DMS 273 treated with DMSO at 0.1 percent for 48 hours (cell line): ENCODE measurements at regions not wholly inside any gene's neighbourhood (a gene's known extent, or its start where the extent isn't known, plus 50 kb on each side); places are given as distances from the start of the nearest gene placed in this dataset.

ENCODE experiments used
- DNase-seq: peaks from one replicate; lab custom pipeline; 2025; lab: John Stamatoyannopoulos, UW

DNA sequence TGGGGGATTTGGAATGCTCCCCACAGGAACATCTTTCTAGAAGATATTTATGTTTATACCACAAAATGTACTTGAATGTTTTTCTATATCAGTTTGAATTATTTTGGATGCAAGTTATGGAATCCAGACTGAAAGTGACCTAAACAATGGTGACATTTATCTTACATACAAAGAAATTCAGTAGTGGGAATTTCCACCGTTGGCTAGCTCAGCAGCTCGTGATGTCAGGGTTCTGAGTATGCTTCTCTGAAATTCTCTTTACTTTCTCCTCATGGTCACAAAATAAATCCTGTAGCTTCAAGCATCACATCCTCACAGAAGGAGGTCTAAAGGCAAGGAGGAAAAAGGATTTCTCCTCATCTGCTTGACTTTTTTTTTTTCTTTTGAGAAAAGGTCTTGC lies 105.3 kb downstream of the AKAIN1 start:
- no peak for DNase-seq

DNA sequence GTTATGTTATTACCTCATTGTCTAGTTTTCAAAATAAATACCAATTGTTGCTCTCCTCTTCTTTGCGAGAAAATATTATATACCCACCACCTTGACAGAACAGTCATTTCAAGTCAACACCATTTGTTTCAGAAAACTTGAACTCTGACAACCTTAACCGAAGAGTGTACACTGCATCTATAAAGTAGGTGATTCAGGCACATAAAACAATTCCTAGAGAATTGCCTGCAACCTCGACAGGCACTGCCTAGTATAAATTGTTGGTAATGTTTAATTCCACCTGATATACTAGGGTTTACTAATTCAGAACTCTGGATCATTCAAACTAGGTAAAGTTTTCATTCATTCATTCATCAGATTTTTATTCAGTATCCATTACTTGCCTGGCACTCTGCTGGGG lies 121.8 kb downstream of the AKAIN1 start:
- DNase-seq = no peak

DNA sequence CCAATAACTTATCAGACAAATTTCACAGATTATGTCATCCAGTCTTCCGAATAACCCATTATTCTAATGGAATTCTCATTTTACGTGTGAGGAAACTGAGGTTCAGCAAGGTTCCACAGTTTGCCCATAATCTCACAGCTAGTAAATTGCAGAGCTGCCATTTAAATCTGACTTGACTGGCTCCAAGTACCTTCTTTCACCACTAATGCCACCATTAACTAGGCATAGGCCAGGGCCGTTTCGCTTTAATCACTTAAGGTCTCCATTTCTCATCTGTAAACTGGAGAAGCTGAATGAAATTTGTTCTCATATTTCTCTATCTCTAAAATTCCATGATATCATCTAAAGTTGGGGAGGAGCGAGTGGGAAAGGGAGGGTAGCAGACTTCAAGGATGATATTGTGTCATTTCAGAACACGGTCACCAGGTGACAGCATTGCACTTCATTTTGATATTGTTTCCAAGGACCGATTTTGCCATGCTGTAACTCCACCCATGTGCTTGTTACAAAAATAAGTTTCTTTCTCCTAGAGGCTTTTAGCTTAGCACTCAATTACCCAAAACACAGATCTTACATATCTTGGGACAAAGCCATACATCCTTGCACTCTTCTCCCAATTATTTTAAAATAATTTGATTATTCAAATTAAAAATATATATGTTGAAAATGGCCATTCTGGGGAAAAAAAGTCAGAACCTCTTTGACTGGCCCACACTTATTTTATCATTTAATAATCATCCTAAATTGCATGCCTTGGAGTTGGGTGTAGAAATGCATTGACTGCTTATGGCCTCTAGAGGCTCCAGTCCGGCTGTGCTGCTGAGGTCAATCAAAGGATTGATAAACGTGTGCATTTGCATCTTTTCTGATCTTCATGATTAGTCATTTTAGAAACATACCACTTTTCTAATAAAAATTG lies 123.8 kb downstream of the AKAIN1 start:
- peak; percentile 56 for DNase-seq

DNA sequence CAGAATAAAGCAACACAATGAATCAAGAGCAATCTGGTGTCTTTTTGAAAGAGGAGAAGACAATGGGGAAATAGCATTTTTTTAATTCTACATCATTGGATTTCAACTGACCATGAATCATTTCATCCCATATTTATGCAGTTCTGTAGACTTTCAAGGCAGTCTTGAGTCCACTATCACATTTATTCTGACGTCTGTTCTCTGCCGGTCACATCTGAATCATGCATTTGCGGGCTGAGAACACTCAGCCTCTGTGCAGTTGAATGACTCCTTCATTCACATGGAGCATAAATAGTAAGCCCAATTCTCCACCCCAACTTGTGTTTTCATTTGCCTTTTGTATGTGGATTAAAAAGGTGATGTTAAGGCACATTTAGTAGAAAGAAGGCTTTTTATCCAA lies 128.2 kb downstream of the AKAIN1 start:
- no peak for DNase-seq

DNA sequence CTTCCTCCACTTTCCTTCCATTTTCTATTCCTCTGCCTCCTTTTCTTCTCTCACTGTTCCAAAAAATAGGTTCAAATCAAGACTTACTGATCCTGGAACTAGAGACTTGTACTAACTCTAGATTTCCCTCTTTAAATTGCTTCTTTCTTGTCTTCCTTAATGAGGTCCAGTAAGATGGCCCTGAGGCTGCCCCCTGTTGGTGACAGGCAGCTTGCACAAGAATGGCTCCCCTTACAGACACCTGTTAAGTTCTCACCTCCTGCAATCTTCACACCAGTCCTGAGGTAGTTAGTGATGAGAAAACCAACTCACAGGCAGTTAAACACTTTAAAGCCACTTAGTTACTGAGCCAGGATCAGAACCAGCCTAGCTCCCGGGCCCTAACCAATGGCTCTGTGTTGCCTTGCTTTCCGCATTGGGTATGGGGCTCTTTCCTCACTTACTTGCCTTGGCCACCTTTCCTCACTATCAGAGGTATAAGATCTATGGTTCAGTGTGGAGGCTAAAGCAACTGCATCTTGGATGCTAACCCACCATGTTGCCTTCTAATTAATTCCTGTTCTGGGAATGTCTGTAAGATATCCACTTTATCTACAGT lies 130.6 kb downstream of the AKAIN1 start:
- DNase-seq = no peak

DNA sequence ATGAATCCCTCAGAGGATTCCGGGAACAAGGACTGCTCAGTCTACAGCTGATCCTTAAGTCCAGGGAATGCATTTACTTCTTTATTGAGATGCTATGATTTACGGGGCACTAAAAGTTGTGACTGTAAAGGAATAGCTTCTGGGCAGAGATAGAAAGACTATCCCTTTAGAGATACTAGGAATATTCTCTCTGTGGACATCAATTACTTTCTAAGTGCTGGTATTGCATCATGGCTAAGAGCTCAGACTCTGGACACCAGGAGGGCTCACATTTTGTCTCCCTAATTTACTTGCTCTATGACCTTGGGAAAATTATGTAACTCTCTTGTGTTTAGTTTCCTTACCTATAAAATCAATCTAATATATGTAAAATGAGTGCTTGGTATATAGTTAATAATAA lies 131.4 kb downstream of the AKAIN1 start:
- DNase-seq = no peak

DNA sequence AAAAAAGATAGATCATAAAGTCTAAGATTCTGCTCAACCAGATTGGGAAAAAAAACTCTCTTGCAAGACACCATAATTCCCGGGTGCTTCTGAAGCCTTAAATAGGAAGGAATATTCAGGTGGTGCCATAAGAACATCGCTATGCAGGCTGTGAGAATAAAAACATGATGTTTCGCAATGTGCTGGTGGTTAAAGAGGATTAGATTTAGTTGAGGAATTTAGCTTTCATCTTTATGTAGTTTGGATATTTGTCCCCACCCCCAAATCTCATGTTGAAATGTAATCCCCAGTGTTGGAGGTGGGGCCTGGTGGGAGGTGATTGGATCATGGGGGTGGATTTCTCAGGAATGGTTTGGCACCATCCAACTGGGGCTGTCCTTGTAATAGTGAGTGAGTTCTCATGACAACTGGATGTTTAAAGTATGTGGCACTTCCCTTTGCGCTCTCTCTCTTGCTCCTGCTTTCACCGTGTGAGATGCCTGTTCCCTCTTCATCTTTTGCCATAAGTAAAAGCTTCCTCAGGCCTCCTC lies 132.2 kb downstream of the AKAIN1 start:
- no peak for DNase-seq

DNA sequence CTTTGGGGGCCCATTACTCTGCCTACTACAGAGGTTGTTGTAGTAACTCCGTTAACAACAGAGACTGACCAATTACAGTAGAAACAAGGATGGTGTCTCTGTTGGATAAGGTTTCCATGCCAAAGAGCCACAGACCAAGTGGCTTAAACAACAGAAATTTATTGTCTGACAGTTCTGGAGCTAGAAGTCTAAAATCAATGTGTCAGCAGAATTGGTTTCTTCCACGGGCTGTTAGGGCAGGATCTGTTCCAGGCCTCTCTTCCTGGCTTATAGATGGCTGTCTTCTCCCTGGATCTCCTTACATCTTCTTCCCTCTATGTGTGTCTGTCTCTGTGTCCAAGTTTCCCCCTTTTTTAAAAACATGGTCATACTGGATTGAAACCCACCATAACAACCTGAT lies 135.3 kb downstream of the AKAIN1 start:
- no peak for DNase-seq

DNA sequence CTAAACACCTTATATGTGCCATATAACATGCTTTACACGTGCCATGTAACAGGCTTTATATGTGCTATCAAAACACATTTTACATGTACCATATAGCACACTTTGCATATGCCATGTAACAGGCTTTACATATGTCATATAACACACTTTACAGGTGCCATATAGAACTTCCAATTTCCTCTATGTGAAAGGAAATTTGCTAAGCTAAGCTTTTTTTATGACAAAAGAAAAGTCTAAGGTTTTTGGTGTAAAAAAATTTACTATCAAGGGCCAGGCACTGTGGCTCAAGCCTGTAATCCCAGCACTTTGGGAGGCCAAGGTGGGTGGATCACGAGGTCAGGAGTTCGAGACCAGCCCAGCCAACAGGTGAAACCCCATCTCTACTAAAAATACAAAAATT lies 136.5 kb downstream of the AKAIN1 start:
- no peak for DNase-seq

DNA sequence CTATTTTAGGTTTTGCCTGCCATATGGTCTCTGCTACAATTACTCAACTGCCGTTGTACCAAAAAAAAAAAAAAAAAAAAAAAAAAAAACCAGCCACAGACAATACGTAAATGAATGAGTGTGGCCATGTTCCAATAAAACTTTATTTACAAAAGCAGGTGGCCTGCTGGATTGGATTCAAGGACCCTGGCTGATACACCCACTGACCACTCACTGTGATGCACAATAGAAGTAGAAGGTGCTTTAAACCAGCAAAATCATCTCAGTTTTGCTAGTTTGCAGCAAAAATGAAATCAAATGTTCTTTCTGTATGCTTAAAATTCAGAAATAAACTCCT lies 137.4 kb downstream of the AKAIN1 start:
- no peak for DNase-seq

DNA sequence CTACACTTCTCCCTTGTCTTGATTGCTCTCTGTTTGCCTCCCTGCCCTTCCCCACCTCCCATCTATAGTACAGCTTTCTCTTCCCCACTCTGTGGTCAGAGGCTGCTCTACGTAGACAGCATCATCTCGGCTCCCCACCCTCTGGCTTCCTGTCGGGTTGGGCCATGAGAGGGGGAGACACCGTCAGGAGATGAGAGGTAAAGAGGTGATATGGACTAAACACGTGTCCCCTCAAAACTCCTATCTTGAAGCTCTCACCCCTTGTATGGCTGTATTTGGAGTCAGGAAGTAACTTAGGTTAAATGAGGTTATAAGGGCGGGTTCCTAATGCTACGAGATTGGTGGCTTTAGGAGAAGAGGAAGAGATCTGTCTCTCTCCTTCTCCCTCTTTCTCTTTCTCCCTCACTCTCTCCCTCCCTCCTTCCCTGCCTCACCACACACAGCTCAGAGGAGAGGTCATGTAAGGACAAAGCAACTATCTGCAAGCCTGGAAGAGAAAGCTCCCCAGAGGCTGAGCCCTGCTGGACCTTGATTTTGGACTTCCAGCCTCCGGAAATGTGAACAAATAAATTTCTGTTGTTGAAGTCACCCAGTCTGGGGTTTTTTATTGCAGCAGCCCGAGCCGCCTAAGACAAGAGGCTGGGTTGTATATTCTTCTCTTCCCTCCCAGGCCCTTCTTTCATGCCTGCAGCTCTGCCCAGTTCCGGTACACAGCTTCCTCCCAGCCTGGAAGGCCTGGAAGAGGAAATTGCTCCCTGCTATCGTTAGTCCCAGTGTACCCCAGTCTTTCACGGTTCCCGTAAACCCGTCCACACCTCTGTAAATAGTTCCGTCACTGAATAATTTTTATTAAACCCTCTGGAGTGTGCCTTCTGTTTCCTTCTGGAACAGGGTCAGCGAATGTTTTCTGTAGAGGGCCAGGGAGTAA lies 138.0 kb downstream of the AKAIN1 start:
- peak; percentile 90 for DNase-seq

DNA sequence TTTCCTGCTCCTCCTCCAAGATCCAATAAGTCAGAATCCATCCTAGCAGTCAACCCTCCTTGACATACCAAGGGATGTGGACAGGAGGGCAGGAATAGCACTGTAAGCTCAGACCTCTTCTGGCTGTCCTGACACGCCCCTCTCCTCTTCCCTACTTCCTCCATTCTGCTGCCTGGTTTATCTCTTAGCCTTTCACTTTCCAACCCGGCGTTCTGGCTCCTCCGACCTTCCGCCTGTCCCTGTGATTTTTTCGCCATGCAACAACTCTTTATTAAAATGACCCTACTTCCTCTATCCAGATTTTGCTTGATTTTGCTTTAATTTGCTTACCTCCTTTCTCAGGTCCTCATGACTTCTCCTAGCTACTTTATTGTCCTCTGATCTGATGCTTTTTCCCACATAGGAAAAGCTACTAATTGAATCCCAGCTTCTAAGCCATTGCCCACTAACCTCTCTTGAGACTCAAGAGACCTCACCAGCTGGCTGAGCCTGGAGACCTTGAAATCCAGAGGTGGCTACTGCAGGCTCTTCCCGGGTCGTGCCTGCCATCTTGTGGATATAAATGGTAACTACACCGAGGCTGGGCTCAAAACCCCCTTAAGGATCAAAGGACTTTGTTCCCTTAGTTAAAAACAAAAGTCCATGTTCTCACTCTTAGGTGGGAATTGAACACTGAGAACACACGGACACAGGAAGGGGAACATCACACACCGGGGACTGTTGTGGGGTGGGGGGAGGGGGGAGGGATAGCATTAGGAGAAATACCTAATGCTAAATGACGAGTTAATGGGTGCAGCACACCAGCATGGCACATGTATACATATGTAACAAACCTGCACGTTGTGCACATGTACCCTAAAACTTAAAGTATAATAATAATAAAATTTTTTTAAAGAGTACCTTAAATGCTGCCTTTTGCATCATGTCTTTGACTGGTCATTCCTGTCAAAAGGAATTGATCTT lies 139.4 kb downstream of the AKAIN1 start:
- DNase-seq = peak; percentile 36

DNA sequence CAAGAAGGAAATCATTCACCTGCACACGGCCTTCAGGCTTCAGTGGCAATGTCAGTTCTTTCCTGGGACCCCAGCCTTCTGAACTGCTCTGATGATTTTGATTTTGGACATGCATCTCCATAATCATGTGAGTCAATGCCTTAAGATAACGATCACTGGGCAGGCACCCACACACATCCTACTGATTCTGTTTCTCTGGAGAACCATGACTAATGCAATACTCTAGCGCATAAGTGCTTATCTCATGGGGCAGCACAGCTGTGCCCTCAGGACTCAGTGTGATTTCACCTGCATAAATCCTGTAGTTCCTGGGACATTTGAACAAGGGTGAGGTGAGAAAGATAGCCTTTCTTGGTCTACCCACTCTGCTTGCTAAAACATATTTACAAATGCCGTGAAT lies 144.6 kb downstream of the AKAIN1 start:
- DNase-seq = no peak

DNA sequence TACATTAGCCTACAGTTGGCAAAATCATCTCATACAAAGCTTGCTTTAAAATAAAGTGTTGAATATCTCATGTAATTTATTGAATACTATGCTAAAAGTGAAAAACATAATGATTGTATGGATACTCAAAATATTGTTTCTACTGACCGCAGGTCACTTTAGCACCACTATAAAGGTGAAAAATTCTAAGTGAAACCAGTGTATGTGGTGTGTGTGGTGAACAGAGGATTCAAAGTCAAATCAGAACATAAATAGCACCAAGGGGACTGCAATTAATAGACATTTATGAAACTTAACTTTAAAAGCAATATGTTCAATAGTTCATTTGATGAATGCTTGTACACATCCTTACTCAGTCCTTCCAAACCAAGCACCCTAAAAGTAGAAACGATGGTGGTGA lies 145.8 kb downstream of the AKAIN1 start:
- DNase-seq = no peak

DNA sequence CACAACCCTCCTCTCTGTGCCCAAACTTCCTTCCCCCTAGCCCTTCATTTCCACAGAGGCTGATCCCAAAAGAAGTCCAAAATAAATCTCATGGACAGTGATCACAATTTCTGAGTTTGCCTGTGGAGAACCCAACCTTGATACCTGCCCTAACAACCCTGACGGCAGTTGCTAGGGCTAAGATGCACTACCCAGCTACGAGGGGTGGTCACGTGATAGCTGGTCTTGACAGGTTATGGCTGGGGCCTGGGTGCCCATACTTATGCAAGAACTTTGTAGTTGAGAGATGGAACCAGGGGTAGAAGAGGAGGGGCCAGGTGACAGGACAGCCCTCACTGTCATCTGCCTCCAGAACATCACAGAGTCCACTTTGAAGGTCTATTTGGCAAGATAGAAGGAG lies 147.9 kb downstream of the AKAIN1 start:
- no peak for DNase-seq

DNA sequence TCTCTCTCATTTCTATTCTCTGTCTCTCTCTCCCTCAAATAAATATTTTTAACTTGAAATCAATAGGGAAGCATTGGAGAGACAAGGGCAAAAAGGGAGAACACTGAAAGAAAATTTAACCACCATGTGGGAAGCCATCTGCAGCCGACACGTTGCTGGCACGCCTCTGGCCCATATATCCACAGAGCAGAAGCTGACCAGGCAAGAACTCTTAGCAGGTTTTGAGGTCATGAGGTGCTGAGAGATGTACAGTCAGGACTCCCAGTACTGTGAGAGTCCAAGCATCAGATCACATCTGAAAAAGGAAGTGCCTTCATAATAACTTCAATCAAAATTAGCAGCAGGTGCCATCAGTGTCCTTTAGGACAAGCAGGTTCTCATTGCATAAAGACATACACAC lies 156.6 kb downstream of the AKAIN1 start:
- DNase-seq = no peak

DNA sequence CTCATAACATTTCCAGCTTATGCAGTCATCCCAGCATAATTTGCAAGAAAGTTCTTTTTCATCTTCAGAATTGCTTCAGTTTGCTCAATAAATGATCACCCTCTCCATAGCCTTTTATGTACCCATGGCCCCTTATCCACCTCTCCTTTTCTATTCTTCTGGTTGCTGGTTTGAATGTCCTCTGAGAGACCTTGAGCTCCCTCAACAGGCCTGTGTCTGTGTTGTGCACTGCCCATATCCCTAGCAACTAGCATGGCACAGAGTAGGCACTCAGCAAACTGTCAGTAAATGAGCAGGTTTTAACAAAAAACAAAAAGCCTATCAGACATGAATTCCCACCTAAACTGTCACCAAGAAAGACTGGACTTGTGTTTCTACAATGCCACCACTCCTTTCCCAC lies 160.5 kb downstream of the AKAIN1 start:
- DNase-seq = no peak

DNA sequence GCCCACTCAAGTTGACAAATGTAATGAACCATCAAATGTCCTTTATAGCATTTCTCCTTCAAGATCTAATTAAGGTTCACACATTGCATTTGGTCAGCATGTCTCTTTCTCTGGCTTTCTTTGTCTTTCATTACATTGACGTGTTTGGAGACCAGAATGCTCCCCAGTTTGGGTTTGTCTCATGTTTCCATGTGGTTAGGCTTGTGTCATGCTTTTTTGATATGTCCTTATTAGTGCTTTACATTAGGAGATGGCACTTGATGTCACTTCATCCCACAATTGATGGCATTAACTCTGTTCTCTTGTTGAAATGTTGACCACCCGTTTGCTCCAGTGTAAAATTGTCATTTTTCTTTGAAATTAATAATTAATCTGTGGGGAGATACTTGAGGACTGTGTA lies 165.8 kb downstream of the AKAIN1 start:
- DNase-seq = no peak

DNA sequence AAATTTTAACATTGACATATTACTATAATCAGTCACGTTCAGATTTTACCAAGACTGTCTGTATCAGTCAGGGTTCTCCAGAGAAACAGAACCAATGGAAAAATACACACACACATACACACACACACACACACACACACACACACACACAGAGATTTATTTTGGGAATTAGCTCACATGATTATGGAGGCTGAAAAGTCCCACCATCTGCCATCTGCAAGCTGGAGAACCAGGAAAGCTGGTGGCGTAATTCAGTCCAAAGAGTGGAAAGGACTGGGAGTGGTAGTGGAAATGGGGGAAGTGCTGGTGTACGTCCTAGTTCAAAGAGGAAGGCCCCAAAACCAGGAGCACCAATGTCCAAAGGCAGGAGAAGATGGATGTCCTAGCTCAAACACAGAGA lies 166.4 kb downstream of the AKAIN1 start:
- DNase-seq = peak; percentile 48

DNA sequence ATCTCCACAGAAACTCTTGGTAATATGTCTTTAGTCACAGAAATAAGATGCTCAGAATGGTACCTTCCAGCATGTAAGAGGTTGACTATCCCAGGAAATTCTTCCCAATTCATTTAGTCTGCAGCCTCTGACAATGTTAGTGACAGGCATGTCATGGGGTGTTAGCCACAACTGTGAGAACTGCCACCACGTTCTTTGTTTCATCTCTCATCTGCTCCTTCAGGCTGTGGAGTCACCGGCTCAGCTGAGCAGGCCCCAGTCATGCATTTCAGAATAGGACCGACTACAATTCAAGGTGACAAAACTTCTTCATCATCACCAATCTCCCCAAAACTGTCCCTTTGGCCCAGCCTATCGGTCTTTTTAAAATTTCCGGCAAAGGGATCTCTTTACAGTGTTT lies 167.5 kb downstream of the AKAIN1 start:
- no peak for DNase-seq

DNA sequence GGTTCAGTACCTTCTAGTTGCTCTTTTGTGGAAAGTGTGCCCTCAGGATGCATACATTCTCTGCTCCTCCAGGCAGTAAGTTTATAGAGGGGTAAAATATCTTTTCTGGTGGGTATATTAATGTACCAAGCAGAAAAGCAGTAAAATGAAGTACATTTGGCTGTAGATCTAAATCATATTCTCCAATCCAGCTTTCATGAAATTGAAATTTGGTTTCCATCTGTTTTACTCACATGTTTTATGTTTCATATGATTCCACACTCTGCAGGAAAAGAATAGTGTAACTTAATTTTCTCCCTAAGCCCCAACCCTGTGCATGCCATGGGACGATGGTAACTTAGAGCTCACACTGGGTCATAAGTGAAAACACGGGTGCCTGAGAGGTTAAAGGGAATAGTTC lies 172.3 kb downstream of the AKAIN1 start:
- DNase-seq = no peak
